AG09309 (cell line): ENCODE measurements at regions not wholly inside any gene's neighbourhood (a gene's known extent, or its start where the extent isn't known, plus 50 kb on each side); places are given as distances from the start of the nearest gene placed in this dataset.
A peak's percentile ranks its signal among the peaks of the same experiment; 100 is the strongest.
"Not testable (repeated sequence)": the region's sequence is repeated elsewhere in the genome, so short reads cannot be mapped to it uniquely, and the experiment has no call there.

Experiments
- DNase-seq: peaks from one replicate; pipeline ENCODE4 v3.0.0-alpha.2; 2010; ENCODE audit warnings: low read depth
- H3K4me3 ChIP-seq: 2 replicates; pipeline ENCODE4 v1.5.1; 2011; ENCODE audit warnings: mild to moderate bottlenecking, low read depth, low read length, moderate library complexity; ENCODE audit not compliant: control insufficient read depth
- CTCF ChIP-seq: IDR thresholded peaks from 2 replicates; pipeline ENCODE4 v1.5.1; 2011; ENCODE audit warnings: mild to moderate bottlenecking, low read depth, low read length, inconsistent platforms; ENCODE audit not compliant: insufficient read depth, control insufficient read depth; ENCODE audit errors: missing control alignments

- TF ChIP-seq CTCF, result no peak
- no peak overlapping the region for H3K4me3 ChIP-seq
- DNase-seq, result no peak
Measured at GRCh38 chr1:93756657-93757056, 75.0 kb upstream of the BCAR3 start.

- not testable (repeated sequence) for DNase-seq, H3K4me3 ChIP-seq
Measured at GRCh38 chr1:93755251-93755715, 73.6 kb upstream of the BCAR3 start.

GRCh38 chr1:93753791-93754763 lies 72.4 kb upstream of the BCAR3 start:
- DNase-seq, result peak; percentile 80
- H3K4me3 ChIP-seq, result no peak overlapping the region
- no peak for TF ChIP-seq CTCF

GRCh38 chr1:93751377-93752250 lies 70.0 kb upstream of the BCAR3 start:
- H3K4me3 ChIP-seq, result no peak overlapping the region
- no peak for TF ChIP-seq CTCF
- DNase-seq, result no peak

- DNase-seq, result no peak
- no peak overlapping the region for H3K4me3 ChIP-seq
- TF ChIP-seq CTCF, result no peak
Measured at GRCh38 chr1:93750955-93751354, 69.3 kb upstream of the BCAR3 start.

- no peak overlapping the region for H3K4me3 ChIP-seq
- DNase-seq, result no peak
- no peak for TF ChIP-seq CTCF
Measured at GRCh38 chr1:93749894-93750301, 68.3 kb upstream of the BCAR3 start.
